OCI-LY7 (cell line): ENCODE measurements at regions not wholly inside any gene's neighbourhood (a gene's known extent, or its start where the extent isn't known, plus 50 kb on each side); places are given as distances from the start of the nearest gene placed in this dataset.

Source experiments
- BruUV-seq: library from RNA; stranded (reverse); fragments of 400-500 nt; replicated peaks from 2 replicates; lab custom pipeline; 2021; lab: Mats Ljungman, UMichigan
- CTCF ChIA-PET: fragments of 300-600 bp; sonication (Branson Sonifier 250); formaldehyde crosslinking; loops from one replicate; lab custom pipeline; 2022; ENCODE audit warnings: antibody characterized with exemption; ENCODE audit not compliant: unreplicated experiment; lab: Charles Lee
- POLR2A ChIA-PET: fragments of 300-600 bp; sonication (Branson Sonifier 250); formaldehyde crosslinking; loops from one replicate; lab custom pipeline; 2022; ENCODE audit warnings: antibody characterized with exemption; lab: Charles Lee
- DNase-seq: peaks from one replicate; pipeline ENCODE4 v3.0.0-alpha.2; 2015; ENCODE audit warnings: low spot score
- H2AFZ ChIP-seq: fragments of 200-600 bp; sonication (generic), shearing (Covaris generic); 2 replicates; pipeline ENCODE4 v1.6.1; 2014; ENCODE audit warnings: mild to moderate bottlenecking, antibody characterized with exemption, low read length, moderate library complexity
- H3K27ac ChIP-seq: fragments of 200-600 bp; sonication (generic); 2 replicates; pipeline ENCODE4 v1.5.1; 2014; ENCODE audit warnings: mixed run types, low read depth, mild to moderate bottlenecking, moderate library complexity, low read length, inconsistent platforms; ENCODE audit not compliant: poor library complexity, severe bottlenecking
- H3K36me3 ChIP-seq: fragments of 200-600 bp; sonication (generic); 2 replicates; pipeline ENCODE4 v1.6.1; 2014; ENCODE audit warnings: mild to moderate bottlenecking, antibody characterized with exemption, low read length, moderate library complexity, mixed read lengths; ENCODE audit not compliant: insufficient read depth
- H3K4me1 ChIP-seq: fragments of 200-600 bp; sonication (generic); 2 replicates; pipeline ENCODE4 v1.5.1; 2014; ENCODE audit warnings: mild to moderate bottlenecking, low read length; ENCODE audit not compliant: insufficient read depth, poor library complexity, severe bottlenecking
- H3K4me2 ChIP-seq: fragments of 200-600 bp; sonication (generic); 2 replicates; pipeline ENCODE4 v1.6.1; 2014; ENCODE audit warnings: mild to moderate bottlenecking, low read length
- H3K4me3 ChIP-seq: fragments of 200-600 bp; sonication (generic); 2 replicates; pipeline ENCODE4 v1.5.1; 2014; ENCODE audit warnings: mild to moderate bottlenecking, low read depth, low read length; ENCODE audit not compliant: poor library complexity, severe bottlenecking
- H3K79me2 ChIP-seq: fragments of 200-600 bp; sonication (generic); 2 replicates; pipeline ENCODE4 v1.6.1; 2016; ENCODE audit warnings: low read depth, mild to moderate bottlenecking, low read length, moderate library complexity, mixed read lengths; ENCODE audit not compliant: insufficient read depth
- H3K9me2 ChIP-seq: fragments of 200-600 bp; sonication (generic); 2 replicates; pipeline ENCODE4 v1.6.1; 2016; ENCODE audit warnings: mild to moderate bottlenecking, low read length, mixed read lengths; ENCODE audit not compliant: insufficient read depth
- H3K9me3 ChIP-seq: fragments of 200-600 bp; sonication (generic); 2 replicates; pipeline ENCODE4 v1.6.1; 2014; ENCODE audit warnings: mild to moderate bottlenecking, mixed run types, low read length, mixed read lengths
- H4K20me1 ChIP-seq: fragments of 200-600 bp; sonication (generic); 2 replicates; pipeline ENCODE4 v1.6.1; 2014; ENCODE audit warnings: mild to moderate bottlenecking, antibody characterized with exemption, low read length, moderate library complexity, mixed read lengths; ENCODE audit not compliant: insufficient read depth
- CTCF ChIP-seq: fragments of 200-600 bp; sonication (generic); conservative IDR thresholded peaks from 2 replicates; pipeline ENCODE4 v1.5.1; 2014; ENCODE audit warnings: mild to moderate bottlenecking, antibody characterized with exemption, low read length, moderate library complexity, mixed read lengths
- EZH2phosphoT487 ChIP-seq: fragments of 200-600 bp; sonication (generic); IDR thresholded peaks from 2 replicates; pipeline ENCODE4 v1.6.1; 2018; ENCODE audit warnings: low read depth, borderline replicate concordance, mild to moderate bottlenecking, mixed run types, antibody characterized with exemption, low read length, moderate library complexity, mixed read lengths
- intact Hi-C: fragments of 100-400 bp; cut with micrococcal nuclease; formaldehyde crosslinking; loops from one replicate; pipeline ENCODE4 v1.10.0; 2022; ENCODE audit not compliant: unreplicated experiment

GRCh38 chr5:72598401-72599064, 91.3 kb upstream of the ZNF366 start:
- TF ChIP-seq EZH2phosphoT487: no peak
- no peak for TF ChIP-seq CTCF
- intact Hi-C loops: no loop called here
- Histone ChIP-seq H4K20me1 (no peaks in the 10 kb centered on the region), H3K4me3 (no peak overlapping the region), H3K27ac (no peak overlapping the region), H3K4me1 (peaks cover 6% of the 10 kb centered on the region), H3K9me2 (no peaks in the 10 kb centered on the region), H3K79me2 (no peaks in the 10 kb centered on the region), H2AFZ (peak overlapping the region; percentile 42; the same call in 1 of the 2 replicates), H3K9me3 (0 out of 2 replicates have a peak, but pooled peaks cover 4% of the 10 kb centered on the region), H3K36me3 (no peaks in the 10 kb centered on the region), H3K4me2 (peak overlapping the region; percentile 13; the same call in 1 of the 2 replicates)
- CTCF ChIA-PET: no interaction called here
- BruUV-seq: no TSS peak
- peak; percentile 1 for DNase-seq
- POLR2A ChIA-PET: no interaction called here

- DNase-seq: no peak
- POLR2A ChIA-PET: no interaction called here
- H3K27ac ChIP-seq: no peak overlapping the region
- no peaks in the 10 kb centered on the region for H3K9me2 ChIP-seq
- H2AFZ ChIP-seq: no peak overlapping the region
- H3K79me2 ChIP-seq: no peaks in the 10 kb centered on the region
- no TSS peak for BruUV-seq
- H4K20me1 ChIP-seq: no peaks in the 10 kb centered on the region
- intact Hi-C loops: no loop called here
- CTCF ChIA-PET: no interaction called here
- H3K36me3 ChIP-seq: no peaks in the 10 kb centered on the region
- peaks cover 6% of the 10 kb centered on the region for H3K4me1 ChIP-seq
- no peak overlapping the region for H3K4me3 ChIP-seq
- no peak for TF ChIP-seq CTCF
- TF ChIP-seq EZH2phosphoT487: no peak
- no peak overlapping the region for H3K4me2 ChIP-seq
- H3K9me3 ChIP-seq: 0 out of 2 replicates have a peak, but pooled peaks cover 4% of the 10 kb centered on the region
Measured at GRCh38 chr5:72597456-72597948, 90.3 kb upstream of the ZNF366 start.

- Histone ChIP-seq H4K20me1 (no peaks in the 10 kb centered on the region), H3K36me3 (no peaks in the 10 kb centered on the region), H2AFZ (no peak overlapping the region), H3K79me2 (no peaks in the 10 kb centered on the region), H3K4me3 (no peak overlapping the region), H3K9me2 (no peaks in the 10 kb centered on the region), H3K4me2 (no peak overlapping the region), H3K9me3 (0 out of 2 replicates have a peak, but pooled peaks cover 4% of the 10 kb centered on the region), H3K4me1 (peaks cover 6% of the 10 kb centered on the region), H3K27ac (no peak overlapping the region)
- BruUV-seq: no TSS peak
- POLR2A ChIA-PET: no interaction called here
- no peak for TF ChIP-seq CTCF
- TF ChIP-seq EZH2phosphoT487: no peak
- intact Hi-C loops: no loop called here
- CTCF ChIA-PET: no interaction called here
- no peak for DNase-seq
Measured at GRCh38 chr5:72596956-72597355, 89.7 kb upstream of the ZNF366 start.
